ENCODE measurements at regions not wholly inside any gene's neighbourhood (a gene's known extent, or its start where the extent isn't known, plus 50 kb on each side); places are given as distances from the start of the nearest gene placed in this dataset.

DNA sequence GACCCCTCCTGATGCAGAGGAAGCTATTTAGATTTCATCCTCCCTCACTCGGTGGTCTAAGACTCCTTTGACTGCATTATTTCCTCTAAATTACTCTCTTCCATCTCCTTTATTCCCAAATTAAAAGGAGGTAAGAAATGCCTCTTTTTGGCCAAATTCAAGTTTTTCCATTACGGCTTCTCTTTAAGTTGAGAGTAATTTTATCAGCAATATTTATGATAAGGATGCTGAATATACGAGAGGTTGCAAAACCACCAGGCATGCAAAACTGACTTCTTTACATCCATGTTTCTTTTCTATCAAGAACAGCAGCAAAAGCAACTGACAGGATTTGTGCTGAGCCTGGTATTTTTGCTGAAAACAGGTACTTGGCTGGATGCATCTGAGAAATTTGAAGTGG is 262.0 kb upstream of the RARB start:
- TF ChIP-seq, protein P1, sequence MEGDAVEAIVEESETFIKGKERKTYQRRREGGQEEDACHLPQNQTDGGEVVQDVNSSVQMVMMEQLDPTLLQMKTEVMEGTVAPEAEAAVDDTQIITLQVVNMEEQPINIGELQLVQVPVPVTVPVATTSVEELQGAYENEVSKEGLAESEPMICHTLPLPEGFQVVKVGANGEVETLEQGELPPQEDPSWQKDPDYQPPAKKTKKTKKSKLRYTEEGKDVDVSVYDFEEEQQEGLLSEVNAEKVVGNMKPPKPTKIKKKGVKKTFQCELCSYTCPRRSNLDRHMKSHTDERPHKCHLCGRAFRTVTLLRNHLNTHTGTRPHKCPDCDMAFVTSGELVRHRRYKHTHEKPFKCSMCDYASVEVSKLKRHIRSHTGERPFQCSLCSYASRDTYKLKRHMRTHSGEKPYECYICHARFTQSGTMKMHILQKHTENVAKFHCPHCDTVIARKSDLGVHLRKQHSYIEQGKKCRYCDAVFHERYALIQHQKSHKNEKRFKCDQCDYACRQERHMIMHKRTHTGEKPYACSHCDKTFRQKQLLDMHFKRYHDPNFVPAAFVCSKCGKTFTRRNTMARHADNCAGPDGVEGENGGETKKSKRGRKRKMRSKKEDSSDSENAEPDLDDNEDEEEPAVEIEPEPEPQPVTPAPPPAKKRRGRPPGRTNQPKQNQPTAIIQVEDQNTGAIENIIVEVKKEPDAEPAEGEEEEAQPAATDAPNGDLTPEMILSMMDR (IDR thresholded peaks at IDR 0.05; ENCODE audit: low read depth, low read length) = no peak
- no peak for TF ChIP-seq POLR2A (IDR thresholded peaks at IDR 0.05; ENCODE audit: extremely low read depth, insufficient read length)
- TF ChIP-seq, protein P2, sequence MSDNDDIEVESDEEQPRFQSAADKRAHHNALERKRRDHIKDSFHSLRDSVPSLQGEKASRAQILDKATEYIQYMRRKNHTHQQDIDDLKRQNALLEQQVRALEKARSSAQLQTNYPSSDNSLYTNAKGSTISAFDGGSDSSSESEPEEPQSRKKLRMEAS (IDR thresholded peaks at IDR 0.05; ENCODE audit: low read depth, low read length) = no peak
- TF ChIP-seq MYC (IDR thresholded peaks at IDR 0.05; ENCODE audit: low read depth, low read length) = no peak

Data from NB4 (cell line).